Mesenchymal stem cell (in vitro differentiated cells and primary cell): ENCODE measurements at regions not wholly inside any gene's neighbourhood (a gene's known extent, or its start where the extent isn't known, plus 50 kb on each side); places are given as distances from the start of the nearest gene placed in this dataset.

Experiments
- DNase-seq: peaks from one replicate; pipeline ENCODE4 v3.0.0-alpha.2; 2013
- H2AFZ ChIP-seq: one replicate; pipeline ENCODE4 v1.6.1; 2013; ENCODE audit warnings: low read depth, mild to moderate bottlenecking, control low read depth, inconsistent platforms, low read length, moderate library complexity
- H2AK5ac ChIP-seq: 2 replicates; pipeline ENCODE4 v1.6.1; 2013; ENCODE audit warnings: low read length, moderate library complexity, mild to moderate bottlenecking, inconsistent platforms; ENCODE audit not compliant: severe bottlenecking
- H2BK120ac ChIP-seq: one replicate; pipeline ENCODE4 v1.6.1; 2013; ENCODE audit warnings: low read depth, mild to moderate bottlenecking, inconsistent platforms, low read length, moderate library complexity
- H2BK12ac ChIP-seq, 2 experiments: one replicate each; pipeline ENCODE4 v1.6.1; 2013; ENCODE audit warnings: inconsistent platforms in 2 of 2, low read length in 2 of 2, mild to moderate bottlenecking in 2 of 2, moderate library complexity in 2 of 2, control low read depth in 1 of 2
- H2BK15ac ChIP-seq: one replicate; pipeline ENCODE4 v1.6.1; 2013; ENCODE audit warnings: mild to moderate bottlenecking, low read depth, inconsistent platforms; ENCODE audit not compliant: poor library complexity, severe bottlenecking
- H2BK5ac ChIP-seq: 2 replicates; pipeline ENCODE4 v1.6.1; 2013; ENCODE audit warnings: low read depth, mild to moderate bottlenecking, low read length, control low read depth, inconsistent platforms; ENCODE audit not compliant: poor library complexity, severe bottlenecking
- H3K14ac ChIP-seq, 2 experiments: one replicate each; pipeline ENCODE4 v1.6.1; 2013; ENCODE audit warnings: inconsistent platforms in 2 of 2, low read length in 2 of 2, control low read depth in 1 of 2, mild to moderate bottlenecking in 1 of 2, moderate library complexity in 1 of 2
- H3K18ac ChIP-seq, 2 experiments: one replicate each; pipeline ENCODE4 v1.6.1; 2013; ENCODE audit warnings: inconsistent platforms in 2 of 2, low read length in 2 of 2, control low read depth in 1 of 2, low read depth in 1 of 2, mild to moderate bottlenecking in 1 of 2
- H3K23ac ChIP-seq, 2 experiments: one replicate each; pipeline ENCODE4 v1.6.1; 2013; ENCODE audit warnings: inconsistent platforms in 2 of 2, low read length in 2 of 2, mild to moderate bottlenecking in 2 of 2, moderate library complexity in 2 of 2, control low read depth in 1 of 2
- H3K27ac ChIP-seq: 2 replicates; pipeline ENCODE4 v1.5.1; 2013; ENCODE audit warnings: mild to moderate bottlenecking, moderate library complexity, low read length, control low read depth, inconsistent platforms; ENCODE audit not compliant: poor library complexity, severe bottlenecking
- H3K27me3 ChIP-seq, 2 experiments: 2 replicates each; pipeline versions ENCODE4 v1.6.1 to v1.7.0; 2013; ENCODE audit warnings: low read length in 2 of 2, mild to moderate bottlenecking in 2 of 2, moderate library complexity in 2 of 2, control low read depth in 1 of 2, inconsistent platforms in 1 of 2; ENCODE audit not compliant: control insufficient read depth in 1 of 2, insufficient read depth in 1 of 2
- H3K36me3 ChIP-seq, 2 experiments: 2 replicates each; pipeline versions ENCODE4 v1.6.1 to v1.7.0; 2013; ENCODE audit warnings: low read length in 2 of 2, control low read depth in 1 of 2, inconsistent platforms in 1 of 2, low read depth in 1 of 2, mild to moderate bottlenecking in 1 of 2; ENCODE audit not compliant: insufficient read depth in 2 of 2, control insufficient read depth in 1 of 2
- H3K4ac ChIP-seq, 2 experiments: one replicate each; pipeline ENCODE4 v1.6.1; 2013; ENCODE audit warnings: inconsistent platforms in 2 of 2, low read length in 2 of 2, mild to moderate bottlenecking in 2 of 2, moderate library complexity in 2 of 2, control low read depth in 1 of 2, low read depth in 1 of 2
- H3K4me1 ChIP-seq: 2 replicates; pipeline ENCODE4 v1.6.1; 2013; ENCODE audit warnings: low read depth, low read length, control low read depth; ENCODE audit not compliant: control insufficient read depth, insufficient read depth
- H3K4me2 ChIP-seq: 2 replicates; pipeline ENCODE4 v1.6.1; 2013; ENCODE audit warnings: low read length, mild to moderate bottlenecking, inconsistent platforms; ENCODE audit not compliant: poor library complexity, severe bottlenecking
- H3K4me3 ChIP-seq, 2 experiments: 2 replicates each; pipeline versions ENCODE4 v1.5.1 to v1.7.0; 2013; ENCODE audit warnings: low read length in 2 of 2, mild to moderate bottlenecking in 2 of 2, control low read depth in 1 of 2, low read depth in 1 of 2; ENCODE audit not compliant: insufficient read depth in 1 of 2
- H3K79me1 ChIP-seq: replicated peaks from 2 replicates; pipeline ENCODE4 v1.6.1; 2013; ENCODE audit warnings: mild to moderate bottlenecking, control low read depth, low read length, inconsistent platforms; ENCODE audit not compliant: poor library complexity, severe bottlenecking
- H3K9ac ChIP-seq: 2 replicates; pipeline ENCODE4 v1.7.0; 2013; ENCODE audit warnings: mild to moderate bottlenecking, low read length, moderate library complexity
- H3K9me3 ChIP-seq: 2 replicates; pipeline ENCODE4 v1.7.0; 2013; ENCODE audit warnings: mild to moderate bottlenecking, low read length; ENCODE audit not compliant: control insufficient read depth
- H4K8ac ChIP-seq: one replicate; pipeline ENCODE4 v1.6.1; 2013; ENCODE audit warnings: inconsistent platforms, mild to moderate bottlenecking, low read length, moderate library complexity
- H4K91ac ChIP-seq: one replicate; pipeline ENCODE4 v1.6.1; 2013; ENCODE audit warnings: mild to moderate bottlenecking, low read length, inconsistent platforms
- WGBS: methylation state at CpG from one replicate; pipeline ENCODE4 v1.1.7; 2013; ENCODE audit warnings: mixed read lengths; 5-methylcytosine and 5-hydroxymethylcytosine counted together

GRCh38 chr21:14871861-14872260 lies 192.9 kb downstream of the NRIP1 start:
- 100% methylated on average over 1 of the region's 4 CpGs for WGBS
- Histone ChIP-seq H3K4ac (no peak overlapping the region), H4K91ac (no peak overlapping the region), H3K27ac (no peak overlapping the region), H3K14ac (no peak overlapping the region), H3K4me2 (no peak overlapping the region), H2BK15ac (no peak overlapping the region), H2BK5ac (no peak overlapping the region), H3K79me1 (peaks cover 2% of the 10 kb centered on the region), H2BK12ac (no peak overlapping the region), H2BK120ac (no peak overlapping the region), H3K23ac (no peak overlapping the region), H3K27me3 (no peaks in the 10 kb centered on the region), H3K4me3 (no peak overlapping the region), H3K4me1 (peaks cover 12% of the 10 kb centered on the region), H3K9me3 (no peaks in the 10 kb centered on the region), H4K8ac (no peak overlapping the region), H3K9ac (no peak overlapping the region), H3K36me3 (no peaks in the 10 kb centered on the region), H2AFZ (no peak overlapping the region), H2AK5ac (no peak overlapping the region), H3K18ac (no peak overlapping the region)
- no peak for DNase-seq

- no peak overlapping the region for H2BK15ac ChIP-seq
- peaks cover 2% of the 10 kb centered on the region for H3K79me1 ChIP-seq
- H3K9ac ChIP-seq: no peak overlapping the region
- no peak overlapping the region for H2BK120ac ChIP-seq
- H3K9me3 ChIP-seq: no peaks in the 10 kb centered on the region
- no peak overlapping the region for H3K4me3 ChIP-seq
- no peak overlapping the region for H2AFZ ChIP-seq
- H2BK12ac ChIP-seq: no peak overlapping the region
- no peak overlapping the region for H3K23ac ChIP-seq
- no peak overlapping the region for H3K14ac ChIP-seq
- no peak overlapping the region for H4K8ac ChIP-seq
- H3K4me2 ChIP-seq: no peak overlapping the region
- H4K91ac ChIP-seq: no peak overlapping the region
- H3K36me3 ChIP-seq: no peaks in the 10 kb centered on the region
- no peak overlapping the region for H3K27ac ChIP-seq
- H2BK5ac ChIP-seq: no peak overlapping the region
- H2AK5ac ChIP-seq: no peak overlapping the region
- H3K4ac ChIP-seq: no peak overlapping the region
- no peaks in the 10 kb centered on the region for H3K27me3 ChIP-seq
- peaks cover 5% of the 10 kb centered on the region for H3K4me1 ChIP-seq
- DNase-seq: no peak
- WGBS: 100% methylated on average over 1 of the region's 2 CpGs
- H3K18ac ChIP-seq: no peak overlapping the region
Measured at GRCh38 chr21:14870853-14871149, 194.0 kb downstream of the NRIP1 start.

- no peak overlapping the region for H3K27ac ChIP-seq
- no peak overlapping the region for H2BK5ac ChIP-seq
- no peak overlapping the region for H2BK15ac ChIP-seq
- H3K9me3 ChIP-seq: no peaks in the 10 kb centered on the region
- no peaks in the 10 kb centered on the region for H3K27me3 ChIP-seq
- no peak for DNase-seq
- peaks cover 2% of the 10 kb centered on the region for H3K4me1 ChIP-seq
- no peak overlapping the region for H3K4me2 ChIP-seq
- H3K4me3 ChIP-seq: no peak overlapping the region
- H3K23ac ChIP-seq: no peak overlapping the region
- H2BK120ac ChIP-seq: no peak overlapping the region
- no peak overlapping the region for H3K18ac ChIP-seq
- no peak overlapping the region for H2AFZ ChIP-seq
- no peak overlapping the region for H2AK5ac ChIP-seq
- H2BK12ac ChIP-seq: no peak overlapping the region
- H3K36me3 ChIP-seq: no peaks in the 10 kb centered on the region
- WGBS: 91% methylated on average over 4 of the region's 5 CpGs
- H3K9ac ChIP-seq: no peak overlapping the region
- peaks cover 1% of the 10 kb centered on the region for H3K79me1 ChIP-seq
- no peak overlapping the region for H4K91ac ChIP-seq
- no peak overlapping the region for H4K8ac ChIP-seq
- no peak overlapping the region for H3K14ac ChIP-seq
- H3K4ac ChIP-seq: no peak overlapping the region
Measured at GRCh38 chr21:14869984-14870852, 194.6 kb downstream of the NRIP1 start.

GRCh38 chr21:14866859-14867765 lies 197.7 kb downstream of the NRIP1 start:
- no peak overlapping the region for H3K27ac ChIP-seq
- H2BK5ac ChIP-seq: no peak overlapping the region
- no peak overlapping the region for H2BK12ac ChIP-seq
- no peaks in the 10 kb centered on the region for H3K36me3 ChIP-seq
- H3K23ac ChIP-seq: no peak overlapping the region
- no peak overlapping the region for H2BK120ac ChIP-seq
- H3K9me3 ChIP-seq: no peaks in the 10 kb centered on the region
- H3K9ac ChIP-seq: no peak overlapping the region
- H2AFZ ChIP-seq: no peak overlapping the region
- H3K79me1 ChIP-seq: no peaks in the 10 kb centered on the region
- H2BK15ac ChIP-seq: no peak overlapping the region
- H4K91ac ChIP-seq: no peak overlapping the region
- no peak overlapping the region for H2AK5ac ChIP-seq
- H3K4me3 ChIP-seq: no peak overlapping the region
- no peak for DNase-seq
- WGBS: 97% methylated on average over 2 of the region's 3 CpGs
- no peak overlapping the region for H3K14ac ChIP-seq
- H3K27me3 ChIP-seq: no peaks in the 10 kb centered on the region
- no peaks in the 10 kb centered on the region for H3K4me1 ChIP-seq
- no peak overlapping the region for H3K4me2 ChIP-seq
- no peak overlapping the region for H3K18ac ChIP-seq
- no peak overlapping the region for H4K8ac ChIP-seq
- H3K4ac ChIP-seq: no peak overlapping the region
